HFFc6 (cell line): ENCODE measurements at regions not wholly inside any gene's neighbourhood (a gene's known extent, or its start where the extent isn't known, plus 50 kb on each side); places are given as distances from the start of the nearest gene placed in this dataset.

ENCODE experiments used
- DNase-seq: peaks from one replicate; pipeline ENCODE4 v3.0.0-alpha.2; 2018
- H3K27ac Mint-ChIP-seq: 2 replicates; pipeline ENCODE4 v1.8.0; 2020; ENCODE audit warnings: mild to moderate bottlenecking, mixed read lengths
- H3K27me3 Mint-ChIP-seq: 2 replicates; pipeline ENCODE4 v1.8.0; 2021; ENCODE audit warnings: mild to moderate bottlenecking, moderate library complexity, mixed read lengths; ENCODE audit not compliant: insufficient read depth
- H3K36me3 Mint-ChIP-seq: 2 replicates; pipeline ENCODE4 v1.8.0; 2021; ENCODE audit warnings: low read depth, mixed read lengths
- H3K4me1 Mint-ChIP-seq: 2 replicates; pipeline ENCODE4 v1.8.0; 2020; ENCODE audit warnings: low read depth, mixed read lengths
- H3K4me3 Mint-ChIP-seq: 2 replicates; pipeline ENCODE4 v1.8.0; 2020; ENCODE audit warnings: mild to moderate bottlenecking, moderate library complexity, mixed read lengths
- H3K9me3 Mint-ChIP-seq: 2 replicates; pipeline ENCODE4 v1.8.0; 2020; ENCODE audit warnings: mild to moderate bottlenecking, mixed read lengths
- TF ChIP-seq, protein P1 (sequence below): fragments of 200-600 bp; sonication (generic); IDR thresholded peaks from 2 replicates; pipeline ENCODE4 v1.5.0; 2021; ENCODE audit warnings: antibody characterized with exemption, mild to moderate bottlenecking

DNA sequence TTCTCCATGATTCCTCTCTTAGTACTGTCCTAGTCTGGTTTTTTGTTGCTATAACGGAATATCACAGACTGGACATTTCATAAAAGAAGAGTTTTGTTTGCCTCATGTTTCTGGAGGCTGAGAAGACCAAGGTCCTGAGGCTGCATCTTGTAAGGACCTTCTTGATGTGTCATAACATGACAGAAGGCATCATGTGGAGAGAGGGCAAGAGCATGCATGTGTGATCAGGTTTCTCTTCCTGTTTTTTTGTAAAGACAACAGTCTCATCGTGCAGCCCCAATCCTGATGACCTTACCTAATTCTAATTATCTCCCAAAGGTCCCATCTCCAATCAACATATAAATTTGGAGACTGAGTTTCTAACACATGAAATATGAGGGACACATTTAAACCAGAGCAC is 108.4 kb downstream of the MSX2 start:
- TF ChIP-seq, protein P1, sequence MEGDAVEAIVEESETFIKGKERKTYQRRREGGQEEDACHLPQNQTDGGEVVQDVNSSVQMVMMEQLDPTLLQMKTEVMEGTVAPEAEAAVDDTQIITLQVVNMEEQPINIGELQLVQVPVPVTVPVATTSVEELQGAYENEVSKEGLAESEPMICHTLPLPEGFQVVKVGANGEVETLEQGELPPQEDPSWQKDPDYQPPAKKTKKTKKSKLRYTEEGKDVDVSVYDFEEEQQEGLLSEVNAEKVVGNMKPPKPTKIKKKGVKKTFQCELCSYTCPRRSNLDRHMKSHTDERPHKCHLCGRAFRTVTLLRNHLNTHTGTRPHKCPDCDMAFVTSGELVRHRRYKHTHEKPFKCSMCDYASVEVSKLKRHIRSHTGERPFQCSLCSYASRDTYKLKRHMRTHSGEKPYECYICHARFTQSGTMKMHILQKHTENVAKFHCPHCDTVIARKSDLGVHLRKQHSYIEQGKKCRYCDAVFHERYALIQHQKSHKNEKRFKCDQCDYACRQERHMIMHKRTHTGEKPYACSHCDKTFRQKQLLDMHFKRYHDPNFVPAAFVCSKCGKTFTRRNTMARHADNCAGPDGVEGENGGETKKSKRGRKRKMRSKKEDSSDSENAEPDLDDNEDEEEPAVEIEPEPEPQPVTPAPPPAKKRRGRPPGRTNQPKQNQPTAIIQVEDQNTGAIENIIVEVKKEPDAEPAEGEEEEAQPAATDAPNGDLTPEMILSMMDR, result no peak
- Mint-ChIP-seq H3K4me1 (no peaks in the 10 kb centered on the region), H3K36me3 (no peaks in the 10 kb centered on the region), H3K9me3 (peaks cover 48% of the 10 kb centered on the region), H3K27me3 (no peaks in the 10 kb centered on the region; the same call in none of the 2 replicates), H3K4me3 (no peak overlapping the region), H3K27ac (no peak overlapping the region)
- DNase-seq, result no peak

DNA sequence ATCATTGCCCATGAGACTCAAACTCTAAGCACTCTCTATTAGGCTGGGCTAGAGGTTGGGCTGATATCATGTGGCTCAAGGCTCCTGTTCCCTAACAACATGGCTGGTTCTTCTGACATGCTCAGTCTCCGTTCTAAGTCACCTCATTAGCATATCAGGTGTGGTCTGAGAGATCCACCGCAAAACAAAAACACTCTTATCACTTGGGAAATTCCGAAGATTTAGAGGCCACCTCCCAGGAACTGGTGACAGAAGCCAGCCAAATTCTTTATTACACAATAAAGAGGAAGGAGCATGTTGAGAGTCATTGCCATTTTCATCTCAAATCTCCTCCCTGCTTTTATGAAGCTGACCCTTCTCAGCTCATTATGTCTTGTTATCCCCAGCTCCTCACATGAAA is 107.6 kb downstream of the MSX2 start:
- H3K27ac Mint-ChIP-seq, result no peak overlapping the region
- H3K36me3 Mint-ChIP-seq, result no peaks in the 10 kb centered on the region
- no peaks in the 10 kb centered on the region for H3K4me1 Mint-ChIP-seq
- DNase-seq, result no peak
- H3K27me3 Mint-ChIP-seq, result no peaks in the 10 kb centered on the region; the same call in 1 of the 2 replicates
- peaks cover 45% of the 10 kb centered on the region for H3K9me3 Mint-ChIP-seq
- TF ChIP-seq, protein P1, result no peak
- H3K4me3 Mint-ChIP-seq, result no peak overlapping the region

DNA sequence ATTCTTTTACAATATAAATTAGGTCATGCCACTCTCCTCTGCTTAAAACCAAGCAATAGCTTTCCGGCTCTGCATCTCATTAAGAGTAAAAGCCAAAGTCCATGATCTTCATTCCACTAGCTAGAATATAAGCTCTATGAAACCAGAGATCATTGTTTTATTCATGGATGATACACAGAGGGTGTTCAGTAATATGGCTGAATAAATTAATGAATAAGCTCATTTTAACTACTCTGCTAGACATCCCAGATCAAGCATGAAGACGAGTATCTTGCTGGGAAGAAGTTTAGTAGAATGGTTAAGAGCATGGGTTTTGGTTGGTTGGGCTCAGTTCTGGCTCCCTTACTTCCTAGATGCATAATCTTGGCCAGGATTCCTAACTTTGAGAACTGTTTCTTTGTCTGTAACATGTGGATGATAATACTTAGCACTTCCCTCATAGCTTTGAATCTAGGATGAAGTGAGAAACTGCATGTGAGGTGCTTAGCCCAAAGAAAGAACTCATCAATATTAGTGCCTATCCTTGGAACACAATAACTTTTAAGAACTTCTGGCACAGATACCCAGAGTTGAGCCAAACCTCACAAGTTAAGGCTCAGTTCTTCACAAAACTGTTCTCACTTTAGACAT is 106.8 kb downstream of the MSX2 start:
- H3K36me3 Mint-ChIP-seq, result no peaks in the 10 kb centered on the region
- peaks cover 46% of the 10 kb centered on the region for H3K9me3 Mint-ChIP-seq
- H3K4me3 Mint-ChIP-seq, result no peak overlapping the region
- DNase-seq, result no peak
- TF ChIP-seq, protein P1, result no peak
- no peaks in the 10 kb centered on the region for H3K4me1 Mint-ChIP-seq
- no peaks in the 10 kb centered on the region for H3K27me3 Mint-ChIP-seq
- no peak overlapping the region for H3K27ac Mint-ChIP-seq

DNA sequence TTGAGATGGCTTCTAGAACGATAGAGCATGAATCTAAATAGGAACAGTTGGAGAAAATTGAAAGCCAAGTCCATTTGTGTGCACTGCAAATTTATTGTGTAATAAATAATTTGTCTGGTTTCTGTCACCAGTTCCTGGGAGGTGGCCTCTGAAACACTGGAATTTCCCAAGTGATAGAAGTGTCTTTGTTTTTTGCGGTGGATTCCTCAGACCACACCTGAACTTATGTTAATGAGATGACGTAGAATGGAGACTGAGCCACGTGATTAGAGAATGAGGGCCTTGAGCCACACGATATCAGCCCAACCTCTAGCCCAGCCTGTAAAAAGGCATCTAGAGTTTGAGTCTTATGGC is 105.1 kb downstream of the MSX2 start:
- DNase-seq, result no peak
- no peaks in the 10 kb centered on the region for H3K27me3 Mint-ChIP-seq
- H3K36me3 Mint-ChIP-seq, result peaks cover 3% of the 10 kb centered on the region; the same call in 1 of the 2 replicates
- TF ChIP-seq, protein P1, result no peak
- no peaks in the 10 kb centered on the region for H3K4me1 Mint-ChIP-seq
- H3K4me3 Mint-ChIP-seq, result no peak overlapping the region
- H3K27ac Mint-ChIP-seq, result no peak overlapping the region
- peaks cover 47% of the 10 kb centered on the region for H3K9me3 Mint-ChIP-seq

DNA sequence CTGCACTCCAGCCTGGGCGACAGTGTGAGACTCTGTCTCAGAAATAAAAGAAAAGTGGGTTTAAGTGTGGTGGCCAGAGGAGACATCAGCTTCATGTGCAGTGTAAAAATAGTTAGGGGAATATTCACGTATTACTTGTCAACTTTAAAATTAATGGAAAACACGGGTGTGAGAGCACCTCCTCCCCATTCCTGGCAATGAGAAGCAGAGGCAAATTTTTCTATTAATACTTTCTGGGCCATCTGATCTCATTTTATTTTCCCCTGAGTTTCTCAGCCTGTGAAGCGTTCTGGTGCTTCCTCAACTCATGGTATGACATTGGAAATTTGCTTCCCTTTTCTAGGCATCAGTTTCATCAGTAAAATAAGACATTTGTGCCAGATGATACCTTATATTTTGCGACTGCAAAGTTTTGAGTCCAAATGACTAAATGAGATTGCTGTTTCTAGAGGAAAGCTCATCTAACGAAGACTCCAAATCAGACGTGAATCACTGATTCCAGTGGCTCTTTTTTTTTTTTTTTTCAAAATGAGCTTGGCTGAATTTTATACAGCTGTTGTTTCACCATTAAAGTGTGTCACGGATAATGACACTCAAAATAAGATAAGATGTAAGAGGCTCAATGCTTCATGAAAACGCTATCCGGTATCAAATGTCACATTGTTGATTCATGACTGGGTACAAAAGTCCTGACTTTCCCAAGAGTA is 104.6 kb downstream of the MSX2 start:
- H3K9me3 Mint-ChIP-seq, result peaks cover 46% of the 10 kb centered on the region
- H3K27me3 Mint-ChIP-seq, result no peaks in the 10 kb centered on the region
- H3K27ac Mint-ChIP-seq, result no peak overlapping the region
- peaks cover 6% of the 10 kb centered on the region; the same call in 1 of the 2 replicates for H3K36me3 Mint-ChIP-seq
- TF ChIP-seq, protein P1, result no peak
- H3K4me1 Mint-ChIP-seq, result no peaks in the 10 kb centered on the region
- no peak overlapping the region for H3K4me3 Mint-ChIP-seq
- DNase-seq, result no peak
